Activated CD4-positive, alpha-beta memory T cell treated with anti-CD3 and anti-CD28 coated beads for 36 hours (primary cell): ENCODE measurements at regions not wholly inside any gene's neighbourhood (a gene's known extent, or its start where the extent isn't known, plus 50 kb on each side); places are given as distances from the start of the nearest gene placed in this dataset.

Experiments
- CTCF ChIA-PET: fragments of 350-600 bp; sonication (Branson Sonifier 250); formaldehyde crosslinking; loops from one replicate; lab custom pipeline; 2021; ENCODE audit warnings: antibody characterized with exemption, inconsistent platforms; lab: Charles Lee
- POLR2A ChIA-PET: fragments of 350-600 bp; sonication (Branson Sonifier 250); formaldehyde crosslinking; loops from one replicate; lab custom pipeline; 2021; ENCODE audit warnings: antibody characterized with exemption; lab: Charles Lee
- DNase-seq: peaks from one replicate; pipeline ENCODE4 v3.0.0-alpha.2; 2020
- H3K27ac Mint-ChIP-seq: one replicate; pipeline ENCODE4 v1.8.0; 2021; ENCODE audit warnings: mixed read lengths
- H3K27me3 Mint-ChIP-seq: one replicate; pipeline ENCODE4 v1.8.0; 2021; ENCODE audit warnings: mixed read lengths
- H3K36me3 Mint-ChIP-seq: one replicate; pipeline ENCODE4 v1.8.0; 2021; ENCODE audit warnings: mixed read lengths
- H3K4me1 Mint-ChIP-seq: one replicate; pipeline ENCODE4 v1.8.0; 2021; ENCODE audit warnings: low read depth, mixed read lengths
- H3K4me3 Mint-ChIP-seq: one replicate; pipeline ENCODE4 v1.8.0; 2021; ENCODE audit warnings: mild to moderate bottlenecking, mixed read lengths
- H3K9me3 Mint-ChIP-seq: one replicate; pipeline ENCODE4 v1.8.0; 2021; ENCODE audit warnings: mixed read lengths
- intact Hi-C: fragments of 100-400 bp; cut with micrococcal nuclease; formaldehyde crosslinking; loops from one replicate; pipeline ENCODE4 v1.15.1; 2023

DNA sequence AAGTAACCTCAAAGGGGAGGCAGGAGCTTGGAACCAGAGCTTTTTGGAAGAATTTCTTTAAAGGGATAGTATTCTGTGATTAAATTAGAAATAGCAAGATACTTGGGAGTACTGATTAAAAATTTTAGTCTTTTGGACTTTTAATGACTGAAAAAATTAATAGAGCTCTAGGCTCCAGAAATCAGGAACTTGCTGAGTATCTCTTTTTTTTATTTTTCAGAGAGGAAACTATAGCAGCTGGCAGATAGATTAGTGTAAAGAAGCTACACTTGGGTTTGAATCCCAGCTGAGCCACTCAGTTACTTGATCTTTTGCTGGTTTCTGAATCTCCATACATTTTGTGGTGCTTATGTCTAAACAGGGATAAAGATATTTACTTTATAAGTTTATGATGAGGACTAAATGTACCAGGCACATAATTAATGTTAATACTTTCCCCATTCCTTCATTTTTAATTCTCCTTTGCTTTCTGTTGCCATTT is 94.2 kb upstream of the TNC start:
- Mint-ChIP-seq H3K36me3 (no peaks in the 10 kb centered on the region), H3K4me1 (peaks cover 13% of the 10 kb centered on the region), H3K27me3 (peaks cover 47% of the 10 kb centered on the region), H3K9me3 (no peaks in the 10 kb centered on the region), H3K27ac (no peak overlapping the region), H3K4me3 (no peak overlapping the region)
- CTCF ChIA-PET = no interaction called here
- DNase-seq = no peak
- POLR2A ChIA-PET = no interaction called here
- intact Hi-C loops = no loop called here

DNA sequence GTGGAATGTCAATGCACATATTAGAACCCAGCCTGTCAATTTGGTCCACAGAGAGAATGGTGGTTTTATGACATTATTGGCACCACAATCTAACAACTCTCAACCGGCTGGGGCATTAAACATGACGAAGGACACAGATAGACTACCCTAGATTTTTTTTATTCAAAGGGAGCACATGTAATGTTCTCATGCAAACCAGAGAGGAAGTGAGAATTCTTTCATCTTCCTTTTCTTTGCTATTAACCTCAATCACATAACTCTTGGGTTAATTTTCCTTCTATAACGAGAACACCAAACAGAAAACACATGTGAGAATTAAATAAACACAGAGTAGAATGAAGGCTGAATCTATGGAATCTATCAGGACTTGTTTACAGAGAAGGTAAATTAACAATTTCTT is 94.9 kb upstream of the TNC start:
- H3K27me3 Mint-ChIP-seq = peaks cover 46% of the 10 kb centered on the region
- H3K9me3 Mint-ChIP-seq = no peaks in the 10 kb centered on the region
- ChIA-PET POLR2A (no interaction called here), CTCF (no interaction called here)
- no peaks in the 10 kb centered on the region for H3K36me3 Mint-ChIP-seq
- DNase-seq = no peak
- intact Hi-C loops = no loop called here
- H3K27ac Mint-ChIP-seq = no peak overlapping the region
- H3K4me3 Mint-ChIP-seq = no peak overlapping the region
- peaks cover 10% of the 10 kb centered on the region for H3K4me1 Mint-ChIP-seq

DNA sequence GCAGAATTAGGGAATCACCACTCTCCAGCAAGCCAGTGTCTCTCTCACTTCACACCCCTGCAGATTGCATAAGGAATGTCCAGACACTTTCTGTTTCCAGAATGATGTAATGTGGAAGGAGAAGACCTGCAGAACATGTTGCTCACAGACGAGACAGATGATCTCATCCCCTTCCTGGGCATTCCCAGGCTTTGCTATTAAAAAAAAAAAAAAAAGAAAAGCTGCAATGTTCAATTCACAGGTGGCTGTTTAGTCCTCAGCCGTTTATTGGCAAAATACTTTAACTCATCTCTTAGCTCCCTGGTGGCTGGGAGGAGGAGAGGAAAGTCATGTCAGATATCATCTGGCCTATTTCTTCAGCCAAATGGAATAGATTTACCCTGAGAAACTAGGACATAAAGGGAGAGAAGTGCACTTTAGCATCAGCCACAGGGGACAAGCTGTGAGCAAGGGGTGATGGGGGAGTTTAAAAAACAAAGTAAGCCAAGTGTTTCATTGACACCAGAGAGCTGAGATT is 95.9 kb upstream of the TNC start:
- ChIA-PET POLR2A (no interaction called here), CTCF (no interaction called here)
- DNase-seq = no peak
- no peaks in the 10 kb centered on the region for H3K36me3 Mint-ChIP-seq
- H3K4me3 Mint-ChIP-seq = no peak overlapping the region
- peaks cover 41% of the 10 kb centered on the region for H3K27me3 Mint-ChIP-seq
- no peak overlapping the region for H3K27ac Mint-ChIP-seq
- no peaks in the 10 kb centered on the region for H3K9me3 Mint-ChIP-seq
- H3K4me1 Mint-ChIP-seq = peaks cover 8% of the 10 kb centered on the region
- intact Hi-C loops = no loop called here

DNA sequence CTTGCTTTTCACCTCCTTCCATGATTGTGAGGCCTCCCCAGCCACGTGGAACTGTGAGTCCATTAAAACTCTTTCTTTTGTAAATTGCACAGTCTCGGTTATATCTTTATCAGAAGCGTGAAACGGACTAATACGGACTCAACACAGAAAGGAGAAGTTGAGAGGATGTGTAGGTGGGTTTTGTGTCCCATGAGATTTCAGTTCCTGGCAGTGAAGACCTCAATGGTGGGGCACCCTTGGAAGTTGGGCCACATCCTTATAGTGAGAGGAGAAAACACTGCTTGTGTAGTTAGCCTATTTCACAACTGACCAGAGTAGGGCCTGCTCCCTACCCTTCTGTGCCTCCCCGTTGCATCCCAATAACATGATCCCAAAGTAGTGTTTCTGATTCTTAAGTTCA is 98.9 kb upstream of the TNC start:
- Mint-ChIP-seq H3K36me3 (no peaks in the 10 kb centered on the region), H3K4me3 (no peak overlapping the region), H3K9me3 (no peaks in the 10 kb centered on the region), H3K27ac (no peak overlapping the region), H3K4me1 (no peaks in the 10 kb centered on the region), H3K27me3 (peaks cover 34% of the 10 kb centered on the region)
- ChIA-PET CTCF (no interaction called here), POLR2A (no interaction called here)
- intact Hi-C loops = no loop called here
- DNase-seq = no peak

DNA sequence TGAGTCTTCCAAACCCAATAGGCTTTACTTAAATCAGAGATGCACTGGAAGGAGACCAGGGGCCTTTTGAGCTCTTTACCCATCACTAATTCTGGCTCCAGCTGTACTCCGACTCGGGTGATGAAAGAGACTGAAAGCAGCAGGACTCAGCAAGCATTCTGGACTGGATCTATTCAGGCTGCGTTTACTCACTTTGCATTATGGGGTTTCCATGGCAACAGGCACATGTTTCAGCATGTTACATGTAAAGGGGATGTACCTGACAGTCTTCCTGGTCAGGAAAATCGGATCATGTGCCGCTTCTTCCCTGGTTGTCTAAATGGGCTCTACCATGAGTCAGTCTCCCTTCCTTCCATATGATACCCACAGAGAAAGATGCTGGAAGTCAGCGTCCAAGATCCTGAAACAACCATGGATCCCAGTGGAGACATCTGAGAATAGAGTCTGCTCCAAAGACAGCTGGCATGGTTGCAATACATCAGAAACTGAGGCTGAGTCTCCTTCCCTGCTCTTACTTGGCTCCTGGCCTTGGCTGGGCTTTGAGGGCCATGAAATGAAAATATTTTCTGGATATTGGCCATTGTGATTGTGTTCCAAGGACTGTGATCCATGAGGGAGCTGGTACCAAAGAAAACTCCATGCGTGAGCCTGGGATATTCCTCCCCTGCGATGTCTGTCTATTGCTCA is 102.5 kb upstream of the TNC start:
- Mint-ChIP-seq H3K36me3 (no peaks in the 10 kb centered on the region), H3K9me3 (no peaks in the 10 kb centered on the region), H3K27me3 (peaks cover 31% of the 10 kb centered on the region), H3K4me3 (no peak overlapping the region), H3K27ac (no peak overlapping the region), H3K4me1 (no peaks in the 10 kb centered on the region)
- DNase-seq = no peak
- intact Hi-C loops = no loop called here
- ChIA-PET CTCF (no interaction called here), POLR2A (no interaction called here)

DNA sequence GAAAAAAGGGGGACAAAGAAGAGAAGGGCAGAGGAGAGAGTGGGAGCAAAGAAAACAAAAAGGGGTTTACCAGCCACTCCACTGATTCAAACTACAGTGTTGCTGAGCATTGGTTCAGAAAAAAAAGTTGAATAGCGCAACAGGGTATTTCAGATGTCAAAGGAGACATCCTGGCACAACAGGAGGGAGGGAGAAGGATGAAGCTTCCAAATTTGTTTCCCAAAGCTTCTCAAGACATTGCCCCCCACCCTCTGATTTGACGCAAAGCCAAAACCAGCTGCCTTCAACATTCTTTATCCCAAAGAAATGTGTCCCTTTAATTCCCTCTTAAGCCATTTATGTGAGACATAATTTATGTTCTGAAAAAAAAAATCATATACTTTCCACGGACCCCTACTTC is 105.5 kb upstream of the TNC start:
- Mint-ChIP-seq H3K4me1 (no peaks in the 10 kb centered on the region), H3K4me3 (no peak overlapping the region)
- intact Hi-C loops = no loop called here

DNA sequence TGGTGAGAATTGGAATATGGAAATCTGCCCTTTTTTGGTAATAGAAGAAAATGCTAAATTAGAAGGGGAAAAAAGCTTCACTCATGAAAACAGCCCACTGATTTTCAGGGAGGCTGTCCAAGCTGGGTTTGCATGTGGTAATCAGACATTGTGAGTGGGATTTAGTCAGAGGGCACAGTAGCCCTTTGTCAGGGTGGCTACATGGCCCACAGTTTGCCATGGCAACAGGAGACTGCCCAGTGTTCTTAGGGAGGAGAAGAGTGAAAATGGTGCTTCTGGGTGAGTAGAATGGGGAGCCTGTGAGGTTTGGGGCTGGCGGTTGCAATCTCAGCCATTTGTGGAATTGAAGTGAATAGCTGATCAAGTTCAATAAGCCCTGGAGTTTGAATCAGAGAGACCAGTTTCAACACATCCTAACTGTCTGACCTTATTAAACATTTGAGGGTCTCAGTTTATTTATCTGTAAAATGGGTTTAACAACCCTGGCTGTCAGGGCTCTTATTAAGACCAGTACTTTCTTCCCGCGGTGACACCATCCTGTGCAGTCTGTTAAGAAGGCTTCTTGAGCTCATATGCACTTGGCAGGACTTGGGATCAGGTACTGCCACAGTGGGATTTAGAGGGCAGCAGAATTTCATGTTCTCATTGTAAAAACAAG is 107.6 kb upstream of the TNC start:
- Mint-ChIP-seq H3K9me3 (no peaks in the 10 kb centered on the region), H3K4me3 (no peak overlapping the region), H3K27ac (no peak overlapping the region), H3K27me3 (peaks cover 15% of the 10 kb centered on the region), H3K36me3 (no peaks in the 10 kb centered on the region), H3K4me1 (no peaks in the 10 kb centered on the region)
- no peak for DNase-seq
- ChIA-PET POLR2A (no interaction called here), CTCF (no interaction called here)
- intact Hi-C loops = no loop called here

More for the DNA sequence above, 105.5 kb upstream of the TNC start:
- Mint-ChIP-seq H3K36me3 (no peaks in the 10 kb centered on the region), H3K27me3 (peaks cover 19% of the 10 kb centered on the region), H3K27ac (no peak overlapping the region), H3K9me3 (no peaks in the 10 kb centered on the region)
- ChIA-PET CTCF (no interaction called here), POLR2A (no interaction called here)
- no peak for DNase-seq

DNA sequence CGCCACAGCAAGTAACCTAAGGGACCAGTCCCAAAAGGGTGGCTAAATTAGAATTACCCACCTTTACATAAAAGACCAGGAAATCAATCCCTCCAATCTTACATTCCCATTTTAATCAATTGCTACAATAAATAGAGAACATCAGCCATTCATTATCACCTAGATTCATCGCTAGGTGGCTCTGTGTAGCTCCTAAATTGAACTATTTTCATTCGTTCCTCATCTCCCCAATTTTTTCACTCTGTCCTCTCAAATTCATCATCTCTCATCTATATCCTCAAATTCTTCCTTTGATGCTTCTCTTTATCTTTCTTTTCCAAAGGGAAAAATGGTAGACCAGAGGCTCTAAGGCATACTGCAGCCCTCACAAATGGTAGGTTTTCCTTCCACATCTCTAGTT is 108.2 kb upstream of the TNC start:
- Mint-ChIP-seq H3K4me1 (no peaks in the 10 kb centered on the region), H3K36me3 (no peaks in the 10 kb centered on the region), H3K27ac (no peak overlapping the region), H3K9me3 (no peaks in the 10 kb centered on the region), H3K4me3 (no peak overlapping the region), H3K27me3 (peaks cover 15% of the 10 kb centered on the region)
- ChIA-PET POLR2A (no interaction called here), CTCF (no interaction called here)
- intact Hi-C loops = no loop called here
- no peak for DNase-seq

DNA sequence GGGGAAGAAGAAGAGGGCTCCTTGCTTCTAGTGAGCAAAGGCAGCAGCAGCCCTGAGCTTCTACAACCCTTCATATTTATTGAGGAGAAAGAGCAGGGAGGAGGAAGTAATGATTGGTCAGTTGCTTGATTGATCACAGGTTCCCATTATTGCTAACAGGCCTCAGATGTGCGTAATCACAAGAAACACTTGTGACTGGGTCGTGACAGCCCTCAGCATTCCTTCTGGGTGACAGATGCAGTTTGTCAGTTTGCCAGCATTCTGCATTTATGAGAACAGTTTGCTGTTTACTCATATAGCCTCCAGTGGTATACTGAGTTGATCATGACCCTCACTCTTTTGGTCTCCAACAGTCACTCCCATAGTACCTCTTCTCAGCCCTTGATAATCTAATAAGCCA is 111.5 kb upstream of the TNC start:
- H3K27me3 Mint-ChIP-seq = peaks cover 10% of the 10 kb centered on the region
- DNase-seq = no peak
- H3K9me3 Mint-ChIP-seq = no peaks in the 10 kb centered on the region
- CTCF ChIA-PET = no interaction called here
- H3K4me1 Mint-ChIP-seq = no peaks in the 10 kb centered on the region
- no peak overlapping the region for H3K4me3 Mint-ChIP-seq
- H3K27ac Mint-ChIP-seq = no peak overlapping the region
- H3K36me3 Mint-ChIP-seq = no peaks in the 10 kb centered on the region
- intact Hi-C loops = no loop called here
- POLR2A ChIA-PET = no interaction called here

DNA sequence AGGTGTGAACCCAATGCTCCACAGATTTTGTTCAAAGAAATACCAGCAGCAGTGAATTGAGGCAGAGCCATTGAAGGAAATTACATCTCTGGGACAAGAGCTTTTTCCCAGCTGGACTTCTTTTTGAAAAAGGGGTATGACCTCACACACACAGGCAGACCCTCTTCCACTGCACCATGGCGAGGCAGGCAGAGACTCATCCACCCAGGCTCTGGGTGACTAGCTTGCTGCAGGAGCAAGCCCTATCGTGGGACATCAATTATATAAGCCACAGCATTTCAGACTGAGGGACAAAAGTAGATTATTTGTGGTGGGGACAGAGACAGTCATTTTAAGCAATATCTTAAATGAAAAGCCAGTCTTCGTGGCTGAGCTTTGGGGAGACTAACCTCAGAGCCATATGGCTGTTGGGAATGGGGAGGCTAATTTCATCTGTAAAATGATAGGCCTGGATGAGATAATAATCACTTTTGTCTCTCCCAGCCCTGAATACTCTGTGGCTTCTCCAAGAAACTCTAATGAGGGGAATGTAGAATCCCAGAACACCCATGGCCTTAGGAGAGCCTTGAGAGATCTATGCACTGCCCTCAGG is 113.1 kb upstream of the TNC start:
- Mint-ChIP-seq H3K27ac (no peak overlapping the region), H3K36me3 (no peaks in the 10 kb centered on the region), H3K4me1 (no peaks in the 10 kb centered on the region), H3K4me3 (no peak overlapping the region), H3K27me3 (peaks cover 12% of the 10 kb centered on the region), H3K9me3 (no peaks in the 10 kb centered on the region)
- intact Hi-C loops = no loop called here
- DNase-seq = no peak
- ChIA-PET POLR2A (no interaction called here), CTCF (no interaction called here)

DNA sequence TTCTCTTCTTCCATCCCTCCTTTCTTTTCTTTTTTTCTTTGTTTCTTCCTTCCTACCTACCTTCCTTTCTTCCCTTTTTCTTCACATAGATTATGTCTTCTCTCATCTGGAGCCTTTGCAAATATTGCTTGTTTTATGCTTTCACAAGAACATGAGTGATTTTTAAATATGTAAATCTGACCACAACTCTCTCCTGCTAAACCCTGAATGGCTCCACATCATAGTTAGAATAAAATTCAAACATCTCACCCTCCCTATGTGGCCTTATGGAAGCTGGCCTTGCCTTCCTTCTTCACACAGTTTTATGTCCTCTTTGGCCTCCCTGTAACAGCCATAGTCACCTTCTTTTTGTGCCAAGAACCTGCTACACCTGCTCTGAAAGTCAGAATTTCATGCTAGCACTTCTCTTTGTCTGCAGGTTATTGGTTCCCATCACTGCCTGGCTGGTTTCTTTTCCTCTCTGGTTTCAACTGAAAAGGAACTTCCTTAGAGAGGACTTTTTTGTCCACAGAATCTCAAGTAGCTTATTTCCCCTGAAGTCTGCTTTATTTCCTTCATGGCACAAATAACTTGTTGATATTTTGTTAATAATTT is 114.3 kb upstream of the TNC start:
- intact Hi-C loops = no loop called here
- H3K27ac Mint-ChIP-seq = no peak overlapping the region

DNA sequence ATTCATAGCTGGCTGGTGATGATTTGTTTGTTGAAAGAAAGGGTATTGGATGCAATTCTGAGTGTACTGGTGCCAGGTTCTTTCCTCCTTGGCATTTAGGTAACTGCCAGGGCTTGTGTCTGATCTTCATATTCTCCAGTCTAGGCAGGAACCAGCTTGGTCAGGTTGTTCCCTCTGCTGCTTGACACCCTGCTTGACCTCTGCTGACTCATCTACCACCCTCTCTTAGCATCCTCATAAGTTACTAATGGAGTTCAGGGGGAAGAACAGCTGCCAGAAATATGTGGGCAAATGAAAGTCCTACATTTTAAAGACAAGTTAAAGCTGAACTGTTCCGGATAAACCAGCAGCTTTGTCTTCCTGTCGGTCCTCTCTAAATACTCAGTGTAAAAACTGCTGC is 116.1 kb upstream of the TNC start:
- ChIA-PET CTCF (no interaction called here), POLR2A (no interaction called here)
- H3K4me3 Mint-ChIP-seq = no peak overlapping the region
- H3K4me1 Mint-ChIP-seq = no peaks in the 10 kb centered on the region
- intact Hi-C loops = no loop called here
- DNase-seq = no peak
- H3K36me3 Mint-ChIP-seq = no peaks in the 10 kb centered on the region
- no peak overlapping the region for H3K27ac Mint-ChIP-seq
- H3K27me3 Mint-ChIP-seq = peaks cover 15% of the 10 kb centered on the region
- no peaks in the 10 kb centered on the region for H3K9me3 Mint-ChIP-seq

More for the DNA sequence above, 114.3 kb upstream of the TNC start:
- Mint-ChIP-seq H3K36me3 (no peaks in the 10 kb centered on the region), H3K4me1 (no peaks in the 10 kb centered on the region), H3K9me3 (no peaks in the 10 kb centered on the region), H3K4me3 (no peak overlapping the region), H3K27me3 (peaks cover 15% of the 10 kb centered on the region)
- ChIA-PET POLR2A (no interaction called here), CTCF (no interaction called here)
- DNase-seq = no peak
